Natural killer cell (primary cell): ENCODE measurements at regions not wholly inside any gene's neighbourhood (a gene's known extent, or its start where the extent isn't known, plus 50 kb on each side); places are given as distances from the start of the nearest gene placed in this dataset.

ENCODE experiments used
- ATAC-seq, 3 donors: fragments of 150-1000 bp in 2 of 3; fragments of 200-7000 bp in 1 of 3; cut with Tn5 transposase; 1 replicate in 1 of 3; 2 replicates in 2 of 3; pipeline ENCODE4 v1.10.0; 2021; ENCODE audit warnings: mild to moderate bottlenecking in 2 of 3, moderate library complexity in 2 of 3
- DNase-seq, 2 donors: peaks; one replicate each; pipeline versions ENCODE4 v3.0.0 to v3.0.0-alpha.2; 2013 to 2021; ENCODE audit warnings: mixed read lengths in 1 of 2
- H3K27ac ChIP-seq: one replicate; pipeline ENCODE4 v1.5.1; 2013; ENCODE audit warnings: mild to moderate bottlenecking, low read length
- H3K27me3 ChIP-seq: one replicate; pipeline ENCODE4 v1.6.1; 2013; ENCODE audit warnings: low read length; ENCODE audit not compliant: control insufficient read depth, insufficient read depth
- H3K36me3 ChIP-seq: one replicate; pipeline ENCODE4 v1.6.1; 2013; ENCODE audit warnings: low read length; ENCODE audit not compliant: control insufficient read depth, insufficient read depth
- H3K4me1 ChIP-seq: one replicate; pipeline ENCODE4 v1.6.1; 2013; ENCODE audit warnings: low read length; ENCODE audit not compliant: control insufficient read depth, insufficient read depth
- H3K4me3 ChIP-seq: one replicate; pipeline ENCODE4 v1.5.1; 2013; ENCODE audit warnings: low read length
- H3K9me3 ChIP-seq: one replicate; pipeline ENCODE4 v1.6.1; 2013; ENCODE audit warnings: low read length; ENCODE audit not compliant: control insufficient read depth, insufficient read depth
- H3K27ac Mint-ChIP-seq, 2 donors: one replicate each; pipeline ENCODE4 v1.8.0; 2022; ENCODE audit warnings: mild to moderate bottlenecking in 2 of 2, mixed read lengths in 2 of 2, moderate library complexity in 1 of 2
- H3K27me3 Mint-ChIP-seq, 2 donors: one replicate each; pipeline ENCODE4 v1.8.0; 2022; ENCODE audit warnings: low read depth in 2 of 2, mixed read lengths in 2 of 2
- H3K36me3 Mint-ChIP-seq: one replicate; pipeline ENCODE4 v1.8.0; 2022; ENCODE audit warnings: mixed read lengths
- H3K4me1 Mint-ChIP-seq, 2 donors: one replicate each; pipeline ENCODE4 v1.8.0; 2022; ENCODE audit warnings: mixed read lengths in 2 of 2
- H3K4me3 Mint-ChIP-seq: one replicate; pipeline ENCODE4 v1.8.0; 2022; ENCODE audit warnings: mild to moderate bottlenecking, moderate library complexity, mixed read lengths
- H3K9me3 Mint-ChIP-seq, 2 donors: one replicate each; pipeline ENCODE4 v1.8.0; 2022; ENCODE audit warnings: mixed read lengths in 2 of 2
- WGBS: methylation state at CpG from one replicate; pipeline ENCODE4 v1.1.7; 2013; ENCODE audit warnings: missing lambda C conversion rate; ENCODE audit not compliant: insufficient coverage; 5-methylcytosine and 5-hydroxymethylcytosine counted together
- intact Hi-C: fragments of 100-400 bp; cut with micrococcal nuclease; formaldehyde crosslinking; loops from one replicate; pipeline ENCODE4 v1.14.2; 2022
- TF ChIP-seq, protein P1 (sequence below): fragments of 200-600 bp; IDR thresholded peaks from one replicate; pipeline ENCODE4 v1.8.0; 2022; ENCODE audit warnings: antibody characterized with exemption

DNA sequence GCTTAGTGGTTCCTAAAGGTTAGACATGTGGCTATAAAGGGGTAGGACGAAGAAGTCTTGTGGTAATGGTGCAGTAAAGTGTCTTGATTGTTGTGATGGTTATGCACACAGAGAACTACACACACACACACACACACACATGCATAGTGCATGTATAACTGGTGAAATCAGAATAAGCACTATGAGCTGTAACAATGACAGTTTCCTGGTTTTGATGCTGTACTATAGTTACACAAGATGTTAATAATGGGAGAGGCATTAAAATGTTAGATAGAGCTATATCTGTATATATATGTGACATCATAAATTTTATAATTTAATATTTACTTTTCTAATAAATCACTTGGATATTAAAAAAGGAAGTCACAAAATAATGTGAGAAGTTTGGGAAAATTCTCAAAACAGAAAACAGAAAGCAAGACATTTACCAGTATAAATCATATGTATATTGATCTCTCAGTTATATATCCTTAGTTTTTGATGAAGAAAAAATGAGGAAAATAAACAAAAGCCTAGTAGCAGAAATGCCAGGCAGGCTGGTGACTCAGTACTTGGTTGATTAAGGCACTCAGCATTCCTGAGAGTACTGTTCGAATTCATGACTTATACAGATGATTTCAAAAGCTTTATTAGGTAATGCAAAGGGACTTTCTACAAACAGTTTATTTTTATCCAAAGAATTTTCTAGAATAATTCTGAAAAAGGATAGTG is 350.5 kb upstream of the DAB2 start:
- TF ChIP-seq, protein P1, sequence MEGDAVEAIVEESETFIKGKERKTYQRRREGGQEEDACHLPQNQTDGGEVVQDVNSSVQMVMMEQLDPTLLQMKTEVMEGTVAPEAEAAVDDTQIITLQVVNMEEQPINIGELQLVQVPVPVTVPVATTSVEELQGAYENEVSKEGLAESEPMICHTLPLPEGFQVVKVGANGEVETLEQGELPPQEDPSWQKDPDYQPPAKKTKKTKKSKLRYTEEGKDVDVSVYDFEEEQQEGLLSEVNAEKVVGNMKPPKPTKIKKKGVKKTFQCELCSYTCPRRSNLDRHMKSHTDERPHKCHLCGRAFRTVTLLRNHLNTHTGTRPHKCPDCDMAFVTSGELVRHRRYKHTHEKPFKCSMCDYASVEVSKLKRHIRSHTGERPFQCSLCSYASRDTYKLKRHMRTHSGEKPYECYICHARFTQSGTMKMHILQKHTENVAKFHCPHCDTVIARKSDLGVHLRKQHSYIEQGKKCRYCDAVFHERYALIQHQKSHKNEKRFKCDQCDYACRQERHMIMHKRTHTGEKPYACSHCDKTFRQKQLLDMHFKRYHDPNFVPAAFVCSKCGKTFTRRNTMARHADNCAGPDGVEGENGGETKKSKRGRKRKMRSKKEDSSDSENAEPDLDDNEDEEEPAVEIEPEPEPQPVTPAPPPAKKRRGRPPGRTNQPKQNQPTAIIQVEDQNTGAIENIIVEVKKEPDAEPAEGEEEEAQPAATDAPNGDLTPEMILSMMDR: no peak
- no peaks in the 10 kb centered on the region for H3K9me3 Mint-ChIP-seq
- H3K27me3 ChIP-seq: peaks cover 2% of the 10 kb centered on the region
- no peaks in the 10 kb centered on the region for H3K9me3 ChIP-seq
- intact Hi-C loops: no loop called here
- peaks cover 0 to 12% of the 10 kb centered on the region in 2 donors for H3K27me3 Mint-ChIP-seq
- no peaks in the 10 kb centered on the region for H3K36me3 ChIP-seq
- H3K36me3 Mint-ChIP-seq: no peaks in the 10 kb centered on the region
- ATAC-seq (no peak), DNase-seq (no peak)
- no peak overlapping the region for H3K27ac Mint-ChIP-seq
- H3K27ac ChIP-seq: no peak overlapping the region
- no peaks in the 10 kb centered on the region for H3K4me1 Mint-ChIP-seq
- H3K4me3 Mint-ChIP-seq: no peak overlapping the region
- H3K4me1 ChIP-seq: no peaks in the 10 kb centered on the region
- H3K4me3 ChIP-seq: no peak overlapping the region
- WGBS: 73% methylated on average over 1 of the region's 2 CpGs

DNA sequence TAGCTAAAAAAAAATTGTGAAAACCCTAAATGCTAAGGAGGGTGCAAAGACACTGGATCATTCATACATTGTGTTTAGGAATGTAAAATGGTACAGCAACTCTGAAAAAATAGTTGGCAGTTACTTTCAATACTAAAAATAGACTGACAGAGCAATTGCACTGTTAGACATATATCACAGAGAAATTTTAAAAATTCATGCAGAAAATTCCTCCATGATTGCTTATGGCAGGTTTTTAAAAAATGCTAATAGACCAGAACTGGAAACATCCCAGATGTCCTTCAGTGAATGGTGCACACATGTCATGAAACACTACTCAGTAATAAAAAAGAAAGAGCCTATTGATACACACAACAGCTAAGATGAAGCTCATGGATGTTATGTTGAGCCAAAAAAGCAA is 349.8 kb upstream of the DAB2 start:
- no peaks in the 10 kb centered on the region for H3K4me1 Mint-ChIP-seq
- no peak overlapping the region for H3K4me3 Mint-ChIP-seq
- intact Hi-C loops: no loop called here
- DNase-seq (no peak), ATAC-seq (no peak)
- H3K4me1 ChIP-seq: no peaks in the 10 kb centered on the region
- H3K4me3 ChIP-seq: no peak overlapping the region
- H3K27ac ChIP-seq: no peak overlapping the region
- no peak overlapping the region for H3K27ac Mint-ChIP-seq
- peaks cover 0 to 12% of the 10 kb centered on the region in 2 donors for H3K27me3 Mint-ChIP-seq
- peaks cover 2% of the 10 kb centered on the region for H3K27me3 ChIP-seq
- H3K9me3 Mint-ChIP-seq: no peaks in the 10 kb centered on the region
- H3K9me3 ChIP-seq: no peaks in the 10 kb centered on the region
- no peaks in the 10 kb centered on the region for H3K36me3 Mint-ChIP-seq
- no peaks in the 10 kb centered on the region for H3K36me3 ChIP-seq
- TF ChIP-seq, protein P1: no peak

DNA sequence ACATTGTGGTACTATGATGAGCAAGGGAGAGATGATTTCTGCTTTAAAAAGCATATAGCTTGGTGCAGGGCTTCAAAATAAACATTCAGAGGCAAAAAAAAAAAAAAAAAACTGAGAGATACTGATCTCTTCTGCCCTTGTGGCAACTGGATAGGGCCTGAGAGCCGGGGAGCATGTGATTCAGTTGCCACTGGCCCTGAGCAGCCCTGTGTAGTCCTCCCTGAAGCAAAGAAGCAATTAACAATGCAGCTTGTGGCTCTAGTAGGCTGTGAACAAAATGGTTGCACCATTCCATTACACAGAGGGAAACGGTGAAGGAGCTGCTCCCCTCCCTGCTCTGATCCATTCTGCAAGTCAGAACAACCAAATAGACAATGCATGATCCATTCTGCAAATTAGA is 347.5 kb upstream of the DAB2 start:
- Mint-ChIP-seq H3K27me3 (peaks cover 0 to 10% of the 10 kb centered on the region in 2 donors), H3K36me3 (no peaks in the 10 kb centered on the region)

More for the DNA sequence above, 347.5 kb upstream of the DAB2 start:
- intact Hi-C loops: no loop called here
- H3K4me3 ChIP-seq: no peak overlapping the region
- H3K4me3 Mint-ChIP-seq: no peak overlapping the region
- no peaks in the 10 kb centered on the region for H3K9me3 ChIP-seq
- TF ChIP-seq, protein P1: no peak
- DNase-seq (no peak), ATAC-seq (no peak)
- H3K27ac Mint-ChIP-seq: no peak overlapping the region
- H3K36me3 ChIP-seq: no peaks in the 10 kb centered on the region
- H3K4me1 Mint-ChIP-seq: no peaks in the 10 kb centered on the region
- no peak overlapping the region for H3K27ac ChIP-seq
- 33% methylated on average over 2 of the region's 2 CpGs for WGBS
- no peaks in the 10 kb centered on the region for H3K4me1 ChIP-seq
- H3K9me3 Mint-ChIP-seq: no peaks in the 10 kb centered on the region
- no peaks in the 10 kb centered on the region for H3K27me3 ChIP-seq
